ENCODE measurements at regions not wholly inside any gene's neighbourhood (a gene's known extent, or its start where the extent isn't known, plus 50 kb on each side); places are given as distances from the start of the nearest gene placed in this dataset.
"Not testable (repeated sequence)": the region's sequence is repeated elsewhere in the genome, so short reads cannot be mapped to it uniquely, and the experiment has no call there.

GRCh38 chr16:50449800-50450199 lies 81.0 kb upstream of the BRD7 start:
- DNase-seq (ENCODE audit: low spot score) = no peak

- DNase-seq (ENCODE audit: low spot score) = no peak
These were observed 80.2 kb upstream of the BRD7 start for GRCh38 chr16:50448981-50449380.

DNA sequence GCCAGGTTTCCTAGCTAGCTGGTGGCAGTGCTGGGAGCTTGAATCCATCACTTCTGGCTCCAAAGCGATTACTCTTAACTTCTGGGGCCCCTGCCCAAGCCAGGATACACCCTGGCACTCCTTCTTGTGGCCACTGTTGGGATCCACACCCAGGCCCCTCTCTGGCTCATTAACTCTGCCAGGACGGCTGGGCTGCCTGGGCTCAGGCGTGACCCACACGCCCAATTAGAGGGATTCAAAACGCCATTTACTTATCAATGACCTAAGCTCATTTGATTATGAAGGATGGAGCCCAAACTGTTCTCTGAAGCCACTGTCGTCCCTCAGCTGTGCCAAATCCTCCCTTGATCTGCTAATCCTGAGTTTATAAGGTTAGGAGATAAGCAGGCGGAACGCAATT lies 79.7 kb upstream of the BRD7 start:
- peak; percentile 73 for DNase-seq (ENCODE audit: low spot score)

DNA sequence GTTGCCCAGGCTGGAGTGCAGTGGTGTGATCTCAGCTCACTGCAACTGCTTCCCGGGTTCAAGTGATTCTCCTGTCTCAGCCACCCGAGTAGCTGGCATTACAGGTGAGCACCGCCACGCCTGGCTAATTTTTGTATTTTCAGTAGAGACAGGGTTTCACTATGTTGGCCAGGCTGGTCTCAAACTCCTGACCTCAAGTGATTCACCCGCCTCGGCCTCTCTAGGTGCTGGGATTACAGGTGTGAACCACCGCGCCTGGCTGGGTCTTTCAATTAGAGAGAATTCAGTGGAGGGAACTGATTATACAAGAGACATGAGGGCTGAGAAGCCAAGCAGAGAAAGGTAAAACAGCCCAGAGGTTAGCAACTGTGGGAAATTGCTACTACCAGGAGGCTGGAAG lies 78.6 kb upstream of the BRD7 start:
- DNase-seq (ENCODE audit: low spot score) = not testable (repeated sequence)

DNA sequence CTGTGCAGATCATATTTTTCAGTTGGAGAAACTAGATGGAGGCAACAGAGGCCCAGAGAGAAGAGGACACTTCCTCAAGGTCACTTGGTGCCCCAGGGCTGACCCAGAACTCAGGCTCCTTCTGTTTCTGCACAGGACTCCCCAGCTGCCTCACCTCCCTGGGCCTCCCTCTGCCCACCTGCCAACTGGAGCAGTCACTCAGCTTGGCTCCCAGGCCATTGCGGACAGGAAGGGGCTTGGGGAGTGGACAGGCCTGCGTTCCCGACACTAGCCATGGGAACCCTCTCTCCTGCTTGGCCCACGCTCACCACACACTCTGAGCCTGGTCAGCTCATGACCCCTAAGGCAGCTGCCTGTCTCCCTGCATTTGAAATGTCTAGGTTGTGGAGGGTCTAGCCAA lies 78.1 kb upstream of the BRD7 start:
- no peak for DNase-seq (ENCODE audit: low spot score)

DNA sequence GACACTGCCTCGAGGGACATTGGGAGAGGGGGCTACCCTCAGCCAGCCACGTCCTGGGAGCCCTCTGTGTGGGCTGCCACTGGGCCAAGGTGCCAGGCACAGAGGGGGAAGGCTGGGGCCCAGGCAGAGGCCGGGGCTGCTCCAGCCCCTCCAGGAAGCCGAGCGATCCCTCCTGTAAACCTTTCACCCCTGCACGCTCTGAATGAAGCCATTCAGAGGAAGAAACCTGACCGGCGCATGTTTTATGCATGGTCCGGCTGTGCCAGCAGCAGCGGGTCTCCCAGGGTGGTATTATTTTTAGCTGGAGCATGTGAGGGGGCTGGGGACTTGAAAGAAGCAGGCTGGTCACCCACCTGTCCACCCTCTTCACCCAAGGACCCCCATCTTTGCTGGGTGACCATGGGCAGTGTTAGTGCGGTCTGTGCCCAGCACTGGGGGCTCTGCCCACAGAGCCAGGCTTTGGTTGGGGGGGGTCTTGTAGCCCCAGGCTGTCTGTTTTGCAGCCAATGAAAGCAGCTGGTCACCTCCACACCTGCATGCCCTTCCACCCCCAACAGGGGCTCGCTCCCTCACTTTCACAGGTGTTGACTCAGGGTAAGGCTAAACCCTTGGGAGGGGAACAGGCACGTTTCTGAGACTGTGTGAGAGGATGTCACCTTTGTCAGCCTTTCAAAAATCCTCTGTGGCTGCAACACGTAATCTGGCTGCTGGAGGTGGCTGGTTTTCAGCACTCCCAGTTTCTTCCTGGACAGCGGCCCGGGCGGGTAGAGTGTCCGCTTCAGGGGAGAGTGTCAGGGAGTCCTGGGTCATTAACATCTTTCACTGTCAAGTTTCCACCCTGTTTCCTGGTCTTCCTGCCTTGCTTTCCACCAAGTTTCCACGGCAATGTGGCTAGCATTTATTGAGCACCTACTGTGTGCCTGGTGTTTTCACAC lies 77.1 kb upstream of the BRD7 start:
- no peak for DNase-seq (ENCODE audit: low spot score)

- DNase-seq (ENCODE audit: low spot score) = no peak
These were observed 75.7 kb upstream of the BRD7 start for GRCh38 chr16:50444526-50444925.

DNA sequence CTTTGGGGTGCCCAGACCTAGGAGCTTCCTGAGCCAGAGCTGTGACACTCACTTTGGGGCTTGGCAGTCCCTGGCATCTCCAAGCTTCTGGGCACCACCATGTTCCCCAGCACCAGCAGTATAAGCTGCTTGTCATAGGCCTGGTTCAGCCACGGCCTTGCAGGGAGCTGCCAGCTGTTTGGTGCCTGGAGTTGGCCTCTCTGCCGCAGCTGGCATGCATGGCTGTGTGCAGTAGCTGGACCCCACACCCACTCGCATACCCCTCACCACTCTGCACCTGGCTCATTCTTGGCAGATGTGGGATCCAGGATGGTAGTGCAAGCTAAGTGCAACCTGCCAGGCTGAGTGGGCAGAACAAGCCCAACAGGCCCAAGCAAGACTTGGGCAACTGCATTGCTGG lies 73.4 kb upstream of the BRD7 start:
- no peak for DNase-seq (ENCODE audit: low spot score)

- DNase-seq (ENCODE audit: low spot score) = no peak
These were observed 72.8 kb upstream of the BRD7 start for GRCh38 chr16:50441486-50442157.

DNA sequence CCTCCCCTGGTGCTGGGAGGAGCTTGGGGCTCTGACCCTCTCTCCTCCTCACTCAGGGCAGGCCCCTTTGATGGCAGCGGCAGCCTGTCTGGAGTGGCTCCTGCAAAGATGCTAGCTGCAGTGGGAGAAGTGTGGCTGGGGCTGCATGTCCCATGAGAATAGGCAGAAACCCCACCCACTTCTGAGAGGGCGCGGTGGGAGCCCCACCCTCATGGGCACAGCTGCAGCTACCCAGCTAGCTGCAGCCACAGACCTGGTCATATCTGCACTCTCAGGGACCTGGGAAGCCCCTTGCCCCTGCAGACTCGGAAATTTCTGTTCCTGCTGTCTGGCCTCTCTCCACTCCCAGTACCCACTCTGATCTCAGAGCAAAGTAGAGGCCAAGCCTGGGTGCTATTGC lies 72.2 kb upstream of the BRD7 start:
- no peak for DNase-seq (ENCODE audit: low spot score)

DNA sequence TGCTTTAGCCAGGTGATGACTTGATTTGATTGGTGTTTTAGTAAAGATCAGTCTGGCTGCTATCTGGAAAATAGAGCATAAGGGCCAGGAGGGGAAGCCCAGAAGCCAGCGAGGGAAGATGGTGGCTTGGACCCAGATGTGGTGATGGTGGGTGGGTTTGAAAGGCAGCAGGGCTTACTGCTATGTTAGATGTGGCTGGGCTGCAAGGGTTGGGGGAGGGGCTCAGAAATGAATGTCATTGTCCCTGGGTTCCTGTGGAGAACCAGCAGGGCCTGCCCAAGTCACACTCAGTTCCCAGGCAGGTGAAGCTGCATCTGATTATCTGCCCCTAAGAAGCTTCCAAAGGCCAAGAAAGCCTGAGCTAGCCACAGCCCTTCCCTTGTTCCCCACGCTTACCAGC lies 71.7 kb upstream of the BRD7 start:
- no peak for DNase-seq (ENCODE audit: low spot score)

- DNase-seq (ENCODE audit: low spot score) = no peak
These were observed 69.1 kb upstream of the BRD7 start for GRCh38 chr16:50437769-50438437.

DNA sequence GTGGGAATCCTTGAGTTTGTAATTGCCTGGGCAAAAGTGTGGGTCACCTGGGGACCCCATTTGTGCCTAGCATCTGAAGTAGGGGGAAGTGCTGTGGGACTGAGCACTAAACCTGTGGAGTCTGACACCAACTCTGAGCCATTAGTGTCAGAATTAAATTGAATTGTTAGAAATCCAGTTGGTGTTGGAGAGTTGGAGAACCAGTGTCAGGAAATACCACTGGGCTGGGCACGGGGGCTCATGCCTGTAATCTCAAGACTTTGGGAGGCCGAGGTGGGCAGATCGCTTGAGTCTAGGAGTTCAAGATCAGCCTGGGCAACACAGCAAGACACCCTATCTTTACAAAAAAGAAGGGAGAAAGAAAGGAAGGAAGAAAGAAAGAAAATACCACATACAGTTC lies 67.5 kb upstream of the BRD7 start:
- no peak for DNase-seq (ENCODE audit: low spot score)

DNA sequence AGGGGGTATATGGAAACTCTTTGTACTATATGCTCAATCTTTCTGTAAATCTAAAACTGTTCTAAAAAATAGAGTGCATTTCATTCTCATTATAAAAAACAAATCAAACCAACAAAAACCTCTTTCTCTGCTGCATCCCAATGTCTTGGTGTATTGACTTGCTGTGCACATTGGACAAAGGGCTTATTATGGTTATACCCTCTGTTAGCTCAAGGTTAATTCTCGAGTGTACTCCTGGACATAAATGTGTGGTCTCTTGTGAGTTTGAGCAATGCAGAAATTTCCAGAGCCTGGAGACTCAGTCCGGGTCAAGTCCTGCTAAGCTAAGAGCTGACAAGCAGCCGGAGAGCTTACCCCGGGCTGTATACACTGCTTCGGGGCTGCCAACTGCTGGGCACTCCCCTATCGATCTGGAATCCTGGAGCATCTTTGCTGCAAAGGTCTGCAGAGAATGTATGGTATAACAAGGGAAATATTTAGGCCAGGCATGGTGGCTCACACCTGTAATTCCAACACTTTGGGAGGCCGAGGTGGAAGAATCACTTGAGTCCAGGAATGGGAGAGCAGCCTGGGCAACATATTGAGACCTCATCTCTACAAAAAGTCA lies 66.2 kb upstream of the BRD7 start:
- DNase-seq (ENCODE audit: low spot score) = no peak

DNA sequence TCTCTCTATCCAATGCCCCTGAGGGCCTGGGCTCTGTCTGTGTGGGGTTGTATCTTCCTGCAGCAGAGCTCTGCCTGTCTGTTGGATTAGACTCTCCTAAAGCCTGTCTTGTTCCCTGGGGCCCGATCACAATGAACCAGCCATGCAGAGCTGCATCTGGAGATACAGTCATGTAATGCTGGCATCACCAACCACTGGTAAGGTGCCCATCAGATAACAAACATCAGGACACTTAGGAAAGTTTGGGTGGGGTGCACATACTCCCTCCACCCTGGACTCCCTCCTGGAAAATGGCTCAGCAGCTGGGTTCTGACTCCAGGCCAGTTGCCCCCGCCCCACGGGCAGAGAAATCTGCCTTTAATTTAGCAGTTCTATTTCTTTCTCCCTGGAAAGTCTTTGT lies 61.3 kb upstream of the BRD7 start:
- DNase-seq (ENCODE audit: low spot score) = no peak

GRCh38 chr16:50428742-50429141 lies 60.0 kb upstream of the BRD7 start:
- no peak for DNase-seq (ENCODE audit: low spot score)

DNA sequence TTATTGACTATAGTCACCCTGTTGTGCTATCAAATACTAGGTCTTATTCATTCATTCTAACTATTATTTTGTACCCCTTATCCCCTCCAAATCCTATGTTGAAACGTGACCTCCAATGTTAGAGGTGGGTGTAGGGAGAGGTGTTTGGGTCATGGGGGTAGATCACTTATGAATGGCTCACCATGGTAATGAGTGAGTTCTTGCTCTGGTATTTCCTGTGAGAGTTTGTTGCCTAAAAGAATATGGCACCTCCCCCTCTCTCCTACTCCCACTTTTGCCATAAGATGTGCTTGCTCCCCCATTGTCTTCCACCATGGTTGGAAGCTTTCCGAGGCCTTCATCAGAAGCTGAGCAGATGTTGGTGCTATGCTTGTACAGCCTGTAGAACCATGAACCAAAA lies 59.3 kb upstream of the BRD7 start:
- DNase-seq (ENCODE audit: low spot score) = no peak

- DNase-seq (ENCODE audit: low spot score) = no peak
These were observed 58.3 kb upstream of the BRD7 start for GRCh38 chr16:50427107-50427506.

DNA sequence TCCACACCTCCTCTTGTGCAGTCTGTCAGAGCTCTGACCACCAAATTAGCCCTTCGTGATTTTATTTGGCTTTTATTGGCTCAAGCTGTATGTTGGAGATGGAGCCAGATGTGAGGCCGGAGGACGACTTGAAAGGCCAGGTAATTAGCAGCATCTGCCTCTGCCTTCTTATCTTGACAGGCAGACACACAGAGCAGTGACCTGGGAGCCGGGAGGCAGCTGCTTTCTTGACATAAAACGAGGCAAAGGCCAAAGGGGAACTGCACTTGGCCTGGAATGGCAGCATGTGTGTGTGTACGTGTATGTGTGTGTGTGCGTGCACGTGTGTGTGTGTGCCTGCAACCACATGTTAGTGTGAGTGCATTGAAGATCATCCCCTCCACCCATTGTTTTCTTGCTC lies 56.9 kb upstream of the BRD7 start:
- DNase-seq (ENCODE audit: low spot score) = no peak

DNA sequence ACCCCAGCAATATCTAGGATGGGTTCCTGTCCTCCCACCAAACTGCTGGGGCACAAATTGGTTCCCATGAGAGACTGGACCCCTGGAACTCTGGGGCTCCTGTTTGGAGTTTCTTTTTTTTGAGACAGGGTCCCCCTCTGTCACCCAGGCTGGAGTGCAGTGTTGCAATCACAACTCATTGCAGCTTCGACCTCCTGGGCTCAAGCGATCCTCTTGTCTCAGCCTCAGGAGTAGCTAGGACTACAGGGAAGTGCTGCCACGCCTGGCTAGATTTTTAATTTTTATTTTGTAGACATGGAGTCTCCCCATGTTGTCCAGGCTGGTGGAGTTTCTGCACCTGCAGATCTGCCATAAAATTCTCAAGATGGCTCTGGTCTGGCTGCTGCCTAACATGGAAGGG lies 56.3 kb upstream of the BRD7 start:
- DNase-seq (ENCODE audit: low spot score) = no peak

- DNase-seq (ENCODE audit: low spot score) = no peak
These were observed 54.1 kb upstream of the BRD7 start for GRCh38 chr16:50422926-50423325.

GRCh38 chr16:50419116-50419515 lies 50.3 kb upstream of the BRD7 start:
- no peak for DNase-seq (ENCODE audit: low spot score)

Measured in iPS-NIHi11 (cell line).